ENCODE measurements at regions not wholly inside any gene's neighbourhood (a gene's known extent, or its start where the extent isn't known, plus 50 kb on each side); places are given as distances from the start of the nearest gene placed in this dataset.

DNA sequence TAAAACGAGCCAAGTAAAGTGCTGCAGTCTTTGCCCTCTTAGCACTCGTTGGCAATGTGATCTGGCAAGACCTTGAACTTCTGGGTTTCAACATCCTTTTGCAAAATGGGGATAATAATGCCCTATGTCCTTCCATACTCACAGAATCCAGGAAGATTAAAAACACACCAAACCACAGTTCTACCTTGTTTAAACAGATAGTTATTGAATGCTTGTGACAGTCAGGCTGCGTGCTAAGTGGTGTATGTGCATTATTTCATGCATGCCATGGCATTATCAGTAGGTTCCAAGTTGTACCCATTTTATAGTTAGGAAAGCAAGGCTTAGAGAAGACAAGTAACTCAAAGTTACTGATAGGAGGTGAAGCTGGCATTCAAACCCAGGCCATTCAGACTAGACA, 308.6 kb upstream of the PROX1 start (continued):
- TF ChIP-seq, protein P1, sequence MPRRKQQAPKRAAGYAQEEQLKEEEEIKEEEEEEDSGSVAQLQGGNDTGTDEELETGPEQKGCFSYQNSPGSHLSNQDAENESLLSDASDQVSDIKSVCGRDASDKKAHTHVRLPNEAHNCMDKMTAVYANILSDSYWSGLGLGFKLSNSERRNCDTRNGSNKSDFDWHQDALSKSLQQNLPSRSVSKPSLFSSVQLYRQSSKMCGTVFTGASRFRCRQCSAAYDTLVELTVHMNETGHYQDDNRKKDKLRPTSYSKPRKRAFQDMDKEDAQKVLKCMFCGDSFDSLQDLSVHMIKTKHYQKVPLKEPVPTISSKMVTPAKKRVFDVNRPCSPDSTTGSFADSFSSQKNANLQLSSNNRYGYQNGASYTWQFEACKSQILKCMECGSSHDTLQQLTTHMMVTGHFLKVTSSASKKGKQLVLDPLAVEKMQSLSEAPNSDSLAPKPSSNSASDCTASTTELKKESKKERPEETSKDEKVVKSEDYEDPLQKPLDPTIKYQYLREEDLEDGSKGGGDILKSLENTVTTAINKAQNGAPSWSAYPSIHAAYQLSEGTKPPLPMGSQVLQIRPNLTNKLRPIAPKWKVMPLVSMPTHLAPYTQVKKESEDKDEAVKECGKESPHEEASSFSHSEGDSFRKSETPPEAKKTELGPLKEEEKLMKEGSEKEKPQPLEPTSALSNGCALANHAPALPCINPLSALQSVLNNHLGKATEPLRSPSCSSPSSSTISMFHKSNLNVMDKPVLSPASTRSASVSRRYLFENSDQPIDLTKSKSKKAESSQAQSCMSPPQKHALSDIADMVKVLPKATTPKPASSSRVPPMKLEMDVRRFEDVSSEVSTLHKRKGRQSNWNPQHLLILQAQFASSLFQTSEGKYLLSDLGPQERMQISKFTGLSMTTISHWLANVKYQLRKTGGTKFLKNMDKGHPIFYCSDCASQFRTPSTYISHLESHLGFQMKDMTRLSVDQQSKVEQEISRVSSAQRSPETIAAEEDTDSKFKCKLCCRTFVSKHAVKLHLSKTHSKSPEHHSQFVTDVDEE (CRISPR knock-in tag; IDR thresholded peaks at IDR 0.05), result no peak
- TF ChIP-seq, protein P2, sequence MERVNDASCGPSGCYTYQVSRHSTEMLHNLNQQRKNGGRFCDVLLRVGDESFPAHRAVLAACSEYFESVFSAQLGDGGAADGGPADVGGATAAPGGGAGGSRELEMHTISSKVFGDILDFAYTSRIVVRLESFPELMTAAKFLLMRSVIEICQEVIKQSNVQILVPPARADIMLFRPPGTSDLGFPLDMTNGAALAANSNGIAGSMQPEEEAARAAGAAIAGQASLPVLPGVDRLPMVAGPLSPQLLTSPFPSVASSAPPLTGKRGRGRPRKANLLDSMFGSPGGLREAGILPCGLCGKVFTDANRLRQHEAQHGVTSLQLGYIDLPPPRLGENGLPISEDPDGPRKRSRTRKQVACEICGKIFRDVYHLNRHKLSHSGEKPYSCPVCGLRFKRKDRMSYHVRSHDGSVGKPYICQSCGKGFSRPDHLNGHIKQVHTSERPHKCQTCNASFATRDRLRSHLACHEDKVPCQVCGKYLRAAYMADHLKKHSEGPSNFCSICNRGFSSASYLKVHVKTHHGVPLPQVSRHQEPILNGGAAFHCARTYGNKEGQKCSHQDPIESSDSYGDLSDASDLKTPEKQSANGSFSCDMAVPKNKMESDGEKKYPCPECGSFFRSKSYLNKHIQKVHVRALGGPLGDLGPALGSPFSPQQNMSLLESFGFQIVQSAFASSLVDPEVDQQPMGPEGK (CRISPR knock-in tag; IDR thresholded peaks at IDR 0.05; ENCODE audit: borderline replicate concordance), result no peak
- TF ChIP-seq ESRRG (CRISPR knock-in tag; IDR thresholded peaks at IDR 0.05) (no peak), SNAI2 (CRISPR knock-in tag; IDR thresholded peaks at IDR 0.05) (no peak)

DNA sequence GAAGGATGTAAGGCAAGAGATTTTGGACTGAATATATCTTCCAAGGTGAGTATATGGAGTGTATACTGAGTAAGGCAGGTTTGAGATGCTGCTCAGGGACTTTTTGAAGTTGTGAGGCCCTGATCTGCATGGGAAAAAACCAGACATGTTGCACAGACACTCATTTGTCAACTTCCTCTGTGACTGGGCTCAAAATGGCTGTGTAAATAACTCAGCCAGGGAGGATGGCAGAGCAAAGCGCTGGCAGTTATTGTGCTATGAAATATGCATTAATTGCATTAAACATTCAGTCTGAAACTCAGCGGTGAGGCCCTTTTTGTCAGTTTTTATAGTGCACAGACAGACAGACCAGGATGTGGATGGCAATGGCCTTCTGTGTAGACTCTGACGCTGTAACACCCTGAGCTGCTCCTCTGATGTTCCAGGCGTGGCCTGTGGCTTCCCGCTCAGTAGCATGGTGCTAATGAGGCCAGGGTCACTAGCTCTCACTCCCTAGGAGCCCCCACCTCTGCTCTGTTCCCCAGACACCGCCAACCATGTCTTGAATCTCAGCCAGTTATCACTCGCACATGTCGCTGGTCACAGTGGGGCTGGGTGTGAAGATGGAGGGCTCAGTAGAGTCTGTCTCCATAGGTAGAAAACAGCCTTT, 307.0 kb upstream of the PROX1 start:
- no peak for ATAC-seq

DNA sequence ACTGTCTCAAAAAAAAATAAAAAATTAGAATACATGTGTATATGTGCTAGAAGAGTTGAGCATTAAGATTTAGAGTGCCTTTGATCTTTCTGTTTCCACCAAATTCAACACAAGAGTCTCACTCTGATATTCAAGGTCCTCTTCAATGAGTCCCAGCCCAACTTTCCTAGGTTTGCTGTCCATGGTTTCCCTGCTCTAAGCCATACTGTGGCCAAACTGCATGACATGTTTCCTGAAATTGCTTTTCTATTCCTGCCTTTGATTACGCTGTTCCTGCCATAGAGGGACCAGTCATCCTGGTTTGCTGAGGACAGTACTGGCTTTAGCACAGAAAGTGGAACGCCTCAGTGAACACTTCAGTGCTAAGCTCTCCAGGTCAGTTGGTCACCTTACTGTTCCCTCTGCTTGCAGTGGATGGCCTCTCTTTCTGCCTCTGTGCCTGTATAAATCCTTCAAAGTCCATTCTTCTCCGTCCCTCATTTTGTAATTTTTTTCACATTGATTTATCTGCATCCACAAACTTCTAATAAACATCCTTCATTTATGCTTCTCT, 305.9 kb upstream of the PROX1 start:
- ATAC-seq, result no peak
- TF ChIP-seq CSDC2 (CRISPR knock-in tag; IDR thresholded peaks at IDR 0.05) (no peak), ISL1 (CRISPR knock-in tag; IDR thresholded peaks at IDR 0.05) (no peak), ZNF565 (CRISPR knock-in tag; conservative IDR thresholded peaks at IDR 0.05; ENCODE audit: low read depth) (no peak), TCF4 (CRISPR knock-in tag; IDR thresholded peaks at IDR 0.05; ENCODE audit: borderline replicate concordance) (no peak), ZFP3 (CRISPR knock-in tag; IDR thresholded peaks at IDR 0.05) (no peak), ZNF70 (CRISPR knock-in tag; IDR thresholded peaks at IDR 0.05) (no peak), ARNTL (CRISPR knock-in tag; IDR thresholded peaks at IDR 0.05; ENCODE audit: borderline replicate concordance, low read depth) (no peak), OSR1 (CRISPR knock-in tag; IDR thresholded peaks at IDR 0.05) (no peak)

More for the DNA sequence above, 307.0 kb upstream of the PROX1 start:
- TF ChIP-seq ZNF70 (CRISPR knock-in tag; IDR thresholded peaks at IDR 0.05) (no peak), OSR1 (CRISPR knock-in tag; IDR thresholded peaks at IDR 0.05) (no peak), RARB (CRISPR knock-in tag; IDR thresholded peaks at IDR 0.05) (no peak), ARNTL (CRISPR knock-in tag; IDR thresholded peaks at IDR 0.05; ENCODE audit: borderline replicate concordance, low read depth) (no peak), ZC3H10 (CRISPR knock-in tag; IDR thresholded peaks at IDR 0.05) (no peak), ESRRG (CRISPR knock-in tag; IDR thresholded peaks at IDR 0.05) (no peak), CSDC2 (CRISPR knock-in tag; IDR thresholded peaks at IDR 0.05) (no peak)
- TF ChIP-seq, protein P3, sequence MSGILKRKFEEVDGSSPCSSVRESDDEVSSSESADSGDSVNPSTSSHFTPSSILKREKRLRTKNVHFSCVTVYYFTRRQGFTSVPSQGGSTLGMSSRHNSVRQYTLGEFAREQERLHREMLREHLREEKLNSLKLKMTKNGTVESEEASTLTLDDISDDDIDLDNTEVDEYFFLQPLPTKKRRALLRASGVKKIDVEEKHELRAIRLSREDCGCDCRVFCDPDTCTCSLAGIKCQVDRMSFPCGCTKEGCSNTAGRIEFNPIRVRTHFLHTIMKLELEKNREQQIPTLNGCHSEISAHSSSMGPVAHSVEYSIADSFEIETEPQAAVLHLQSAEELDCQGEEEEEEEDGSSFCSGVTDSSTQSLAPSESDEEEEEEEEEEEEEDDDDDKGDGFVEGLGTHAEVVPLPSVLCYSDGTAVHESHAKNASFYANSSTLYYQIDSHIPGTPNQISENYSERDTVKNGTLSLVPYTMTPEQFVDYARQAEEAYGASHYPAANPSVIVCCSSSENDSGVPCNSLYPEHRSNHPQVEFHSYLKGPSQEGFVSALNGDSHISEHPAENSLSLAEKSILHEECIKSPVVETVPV (CRISPR knock-in tag; IDR thresholded peaks at IDR 0.05), result no peak

DNA sequence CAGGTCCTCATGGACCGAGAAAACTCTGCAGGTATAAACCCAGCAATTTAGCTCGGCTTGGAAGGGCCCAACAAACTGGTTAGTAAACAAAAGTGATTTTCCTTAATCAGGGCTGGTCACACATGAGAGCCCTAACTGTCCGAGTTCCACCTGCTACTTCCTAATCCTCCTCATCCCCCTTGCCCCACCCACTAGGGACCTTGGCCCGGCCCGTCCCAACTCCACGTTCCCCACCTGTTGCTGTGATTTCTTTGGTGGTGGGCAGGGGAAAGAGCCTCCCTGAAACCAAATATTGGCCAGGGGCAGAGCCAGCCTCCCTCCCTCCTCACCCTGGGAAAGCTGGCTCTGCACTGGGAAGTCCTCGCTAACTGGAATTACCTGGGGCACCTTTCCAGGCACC, 304.2 kb upstream of the PROX1 start:
- TF ChIP-seq, protein P4, sequence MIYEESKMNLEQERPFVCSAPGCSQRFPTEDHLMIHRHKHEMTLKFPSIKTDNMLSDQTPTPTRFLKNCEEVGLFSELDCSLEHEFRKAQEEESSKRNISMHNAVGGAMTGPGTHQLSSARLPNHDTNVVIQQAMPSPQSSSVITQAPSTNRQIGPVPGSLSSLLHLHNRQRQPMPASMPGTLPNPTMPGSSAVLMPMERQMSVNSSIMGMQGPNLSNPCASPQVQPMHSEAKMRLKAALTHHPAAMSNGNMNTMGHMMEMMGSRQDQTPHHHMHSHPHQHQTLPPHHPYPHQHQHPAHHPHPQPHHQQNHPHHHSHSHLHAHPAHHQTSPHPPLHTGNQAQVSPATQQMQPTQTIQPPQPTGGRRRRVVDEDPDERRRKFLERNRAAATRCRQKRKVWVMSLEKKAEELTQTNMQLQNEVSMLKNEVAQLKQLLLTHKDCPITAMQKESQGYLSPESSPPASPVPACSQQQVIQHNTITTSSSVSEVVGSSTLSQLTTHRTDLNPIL (CRISPR knock-in tag; IDR thresholded peaks at IDR 0.05; ENCODE audit: low read depth), result no peak
- TF ChIP-seq ZFP3 (CRISPR knock-in tag; IDR thresholded peaks at IDR 0.05), result no peak
- TF ChIP-seq RARB (CRISPR knock-in tag; IDR thresholded peaks at IDR 0.05), result no peak
- TF ChIP-seq GLIS3 (CRISPR knock-in tag; IDR thresholded peaks at IDR 0.05), result no peak
- no peak for TF ChIP-seq OSR1 (CRISPR knock-in tag; IDR thresholded peaks at IDR 0.05)
- no peak for ATAC-seq

DNA sequence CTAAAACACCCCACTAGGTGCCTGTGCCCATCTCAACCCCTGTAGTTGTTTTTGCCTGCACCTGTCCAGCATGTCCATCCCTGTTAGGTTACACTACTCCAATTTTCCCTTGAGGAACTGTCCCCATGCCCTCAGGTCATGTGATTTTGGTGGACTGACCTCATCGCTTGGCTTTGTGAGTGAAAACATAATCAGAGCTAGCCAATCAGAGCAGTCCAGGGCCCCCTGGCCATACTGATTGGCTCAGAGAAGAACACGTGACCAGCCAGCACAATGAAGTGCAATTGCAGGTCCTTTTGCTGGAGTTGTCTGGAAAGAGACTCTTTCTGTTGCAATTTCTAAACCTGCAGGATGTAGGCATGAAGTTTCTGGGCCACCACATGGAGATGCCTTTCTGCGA, 303.3 kb upstream of the PROX1 start:
- no peak for ATAC-seq
- TF ChIP-seq ZNF565 (CRISPR knock-in tag; conservative IDR thresholded peaks at IDR 0.05; ENCODE audit: low read depth) (no peak), TOX (CRISPR knock-in tag; IDR thresholded peaks at IDR 0.05; ENCODE audit: borderline replicate concordance) (no peak), TCF4 (CRISPR knock-in tag; IDR thresholded peaks at IDR 0.05; ENCODE audit: borderline replicate concordance) (no peak), ARNTL (CRISPR knock-in tag; IDR thresholded peaks at IDR 0.05; ENCODE audit: borderline replicate concordance, low read depth) (no peak), RARB (CRISPR knock-in tag; IDR thresholded peaks at IDR 0.05) (no peak), BACH2 (CRISPR knock-in tag; IDR thresholded peaks at IDR 0.05; ENCODE audit: borderline replicate concordance) (no peak), SNAI2 (CRISPR knock-in tag; IDR thresholded peaks at IDR 0.05) (no peak), ZFP3 (CRISPR knock-in tag; IDR thresholded peaks at IDR 0.05) (no peak), ESRRG (CRISPR knock-in tag; IDR thresholded peaks at IDR 0.05) (no peak)
- TF ChIP-seq, protein P5, sequence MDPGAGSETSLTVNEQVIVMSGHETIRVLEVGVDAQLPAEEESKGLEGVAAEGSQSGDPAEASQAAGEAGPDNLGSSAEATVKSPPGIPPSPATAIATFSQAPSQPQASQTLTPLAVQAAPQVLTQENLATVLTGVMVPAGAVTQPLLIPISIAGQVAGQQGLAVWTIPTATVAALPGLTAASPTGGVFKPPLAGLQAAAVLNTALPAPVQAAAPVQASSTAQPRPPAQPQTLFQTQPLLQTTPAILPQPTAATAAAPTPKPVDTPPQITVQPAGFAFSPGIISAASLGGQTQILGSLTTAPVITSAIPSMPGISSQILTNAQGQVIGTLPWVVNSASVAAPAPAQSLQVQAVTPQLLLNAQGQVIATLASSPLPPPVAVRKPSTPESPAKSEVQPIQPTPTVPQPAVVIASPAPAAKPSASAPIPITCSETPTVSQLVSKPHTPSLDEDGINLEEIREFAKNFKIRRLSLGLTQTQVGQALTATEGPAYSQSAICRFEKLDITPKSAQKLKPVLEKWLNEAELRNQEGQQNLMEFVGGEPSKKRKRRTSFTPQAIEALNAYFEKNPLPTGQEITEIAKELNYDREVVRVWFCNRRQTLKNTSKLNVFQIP (CRISPR knock-in tag; IDR thresholded peaks at IDR 0.05; ENCODE audit: borderline replicate concordance, low read depth), result no peak
- TF ChIP-seq, protein P3 (CRISPR knock-in tag; IDR thresholded peaks at IDR 0.05), result no peak

Data from SK-N-SH treated with all-trans-retinoic acid at 6 μM for 48 hours (cell line).